GM23248 (cell line): ENCODE measurements at regions not wholly inside any gene's neighbourhood (a gene's known extent, or its start where the extent isn't known, plus 50 kb on each side); places are given as distances from the start of the nearest gene placed in this dataset.

Source experiments
- EZH2 ChIP-seq: fragments of 200-600 bp; sonication (generic); IDR thresholded peaks from 2 replicates; pipeline ENCODE4 v1.6.1; 2018; ENCODE audit warnings: antibody characterized with exemption, mild to moderate bottlenecking; ENCODE audit not compliant: insufficient read depth, poor library complexity, severe bottlenecking
- EZH2phosphoT487 ChIP-seq: fragments of 200-600 bp; sonication (generic); IDR thresholded peaks from 2 replicates; pipeline ENCODE4 v1.6.1; 2018; ENCODE audit warnings: antibody characterized with exemption, moderate library complexity, mild to moderate bottlenecking, low read depth; ENCODE audit not compliant: insufficient read depth

DNA sequence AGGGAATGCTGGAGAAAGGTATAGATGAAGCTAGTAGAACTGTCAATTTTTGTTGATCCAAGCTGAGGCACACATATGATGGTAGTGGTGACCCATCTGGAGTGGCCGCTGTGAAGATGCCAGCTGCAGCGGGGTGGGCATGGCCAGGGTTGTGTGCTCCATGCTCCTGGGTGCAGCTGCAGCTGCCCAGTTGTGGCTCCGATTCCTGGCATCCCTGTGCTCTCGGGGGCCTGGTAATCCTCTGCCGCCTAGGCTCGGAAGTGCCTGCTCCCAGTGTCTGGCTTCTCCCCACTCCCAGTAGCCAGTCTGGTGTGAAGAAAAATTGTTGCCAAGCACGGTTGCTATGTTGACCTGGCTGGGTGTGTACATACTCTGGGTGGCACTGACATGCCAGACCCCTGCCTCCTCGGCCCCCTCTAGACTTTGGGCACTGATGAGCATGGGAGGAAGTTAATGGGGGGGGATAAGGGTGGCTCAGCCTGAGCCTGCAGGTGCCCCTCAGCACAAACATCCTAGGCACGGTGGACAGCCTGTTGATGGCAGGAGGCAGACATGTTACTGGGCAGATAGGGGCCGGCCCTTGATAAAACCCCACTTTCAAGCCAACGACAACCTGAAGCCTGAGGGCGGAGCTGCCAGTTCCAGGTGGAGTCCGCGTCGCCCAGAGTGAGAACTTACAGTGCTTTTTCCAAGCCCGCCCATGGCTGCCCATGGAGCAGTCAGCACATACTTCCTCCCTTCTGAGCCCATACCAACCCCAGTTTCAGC is 1400.7 kb downstream of the PCDH9 start:
- no peak for TF ChIP-seq EZH2phosphoT487
- TF ChIP-seq EZH2: no peak
